ENCODE measurements at regions not wholly inside any gene's neighbourhood (a gene's known extent, or its start where the extent isn't known, plus 50 kb on each side); places are given as distances from the start of the nearest gene placed in this dataset.
"Not testable (repeated sequence)": the region's sequence is repeated elsewhere in the genome, so short reads cannot be mapped to it uniquely, and the experiment has no call there.

- TF ChIP-seq MLX (CRISPR knock-in tag; IDR thresholded peaks at IDR 0.05); TBP (CRISPR knock-in tag; IDR thresholded peaks at IDR 0.05); MAX (IDR thresholded peaks at IDR 0.05); CTCF (CRISPR knock-in tag; IDR thresholded peaks at IDR 0.05); ZNF747 (CRISPR knock-in tag; IDR thresholded peaks at IDR 0.05; ENCODE audit: borderline replicate concordance): not testable (repeated sequence)
Observed at GRCh38 chr2:87595017-87595416, 152.9 kb upstream of the PLGLB2 start.
